WTC11 (cell line): ENCODE measurements at regions not wholly inside any gene's neighbourhood (a gene's known extent, or its start where the extent isn't known, plus 50 kb on each side); places are given as distances from the start of the nearest gene placed in this dataset.

Experiments used
- CTCF ChIP-seq: fragments of 200-600 bp; IDR thresholded peaks from 2 replicates; pipeline ENCODE4 v1.8.0; 2022; ENCODE audit warnings: antibody characterized with exemption
- FOXP1 ChIP-seq: sonication (generic); formaldehyde crosslinking; IDR thresholded peaks from 2 replicates; pipeline ENCODE4 v1.8.0; 2022; ENCODE audit warnings: missing genetic modification reagents, mild to moderate bottlenecking, moderate library complexity, borderline replicate concordance
- GTF2I ChIP-seq: fragments of 250-450 bp; sonication (Bioruptor Pico); conservative IDR thresholded peaks from 2 replicates; pipeline ENCODE4 v1.4.0; 2021; ENCODE audit warnings: mild to moderate bottlenecking
- KAT7 ChIP-seq: sonication (generic); formaldehyde crosslinking; IDR thresholded peaks from 2 replicates; pipeline ENCODE4 v1.8.1; 2023; ENCODE audit warnings: missing genetic modification reagents, mild to moderate bottlenecking, borderline replicate concordance
- NFE2L1 ChIP-seq: sonication (generic); formaldehyde crosslinking; IDR thresholded peaks from 2 replicates; pipeline ENCODE4 v1.8.1; 2023; ENCODE audit warnings: missing genetic modification reagents
- SP1 ChIP-seq: sonication (generic); formaldehyde crosslinking; conservative IDR thresholded peaks from 2 replicates; pipeline ENCODE4 v1.8.1; 2022; ENCODE audit warnings: missing genetic modification reagents
- TEAD4 ChIP-seq: sonication (generic); formaldehyde crosslinking; IDR thresholded peaks from 2 replicates; pipeline ENCODE4 v1.8.0; 2022; ENCODE audit warnings: mild to moderate bottlenecking, missing genetic modification reagents
- ZBTB43 ChIP-seq: sonication (generic); formaldehyde crosslinking; IDR thresholded peaks from 2 replicates; pipeline ENCODE4 v1.8.1; 2023; ENCODE audit warnings: mild to moderate bottlenecking, missing genetic modification reagents
- ZNF138 ChIP-seq: sonication (generic); formaldehyde crosslinking; conservative IDR thresholded peaks from 2 replicates; pipeline ENCODE4 v1.8.1; 2022; ENCODE audit warnings: mild to moderate bottlenecking, moderate library complexity, missing genetic modification reagents
- ZNF317 ChIP-seq: sonication (generic); formaldehyde crosslinking; IDR thresholded peaks from 2 replicates; pipeline ENCODE4 v1.8.1; 2023; ENCODE audit warnings: low read depth, mild to moderate bottlenecking, moderate library complexity, missing genetic modification reagents, borderline replicate concordance
- TF ChIP-seq, protein P1 (sequence below): sonication (generic); formaldehyde crosslinking; IDR thresholded peaks from 2 replicates; pipeline ENCODE4 v1.8.1; 2022; ENCODE audit warnings: low read depth, missing genetic modification reagents, borderline replicate concordance

DNA sequence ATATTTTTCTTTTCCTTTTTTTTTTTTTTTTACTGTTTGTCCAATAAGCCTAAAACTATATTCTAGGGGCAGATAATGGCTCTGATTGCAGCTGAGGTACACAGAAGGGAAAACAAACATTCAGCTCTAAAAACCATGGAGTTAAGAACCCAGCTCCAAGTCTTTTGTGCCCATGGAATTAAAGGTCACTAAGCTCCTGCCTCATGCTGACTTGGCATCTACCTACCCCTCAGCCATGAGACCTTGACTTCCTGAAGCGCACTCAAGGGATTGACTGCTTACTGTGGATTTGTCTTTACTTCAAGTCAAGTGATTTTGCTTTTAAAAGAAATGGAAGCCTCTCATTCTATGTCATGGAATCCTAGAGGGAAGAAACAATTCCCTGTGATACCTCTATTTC, 192.3 kb downstream of the AMY1C start:
- TF ChIP-seq TEAD4 (CRISPR knock-in tag), result no peak
- no peak for TF ChIP-seq CTCF
- TF ChIP-seq GTF2I (CRISPR knock-in tag), result no peak
- TF ChIP-seq, protein P1, sequence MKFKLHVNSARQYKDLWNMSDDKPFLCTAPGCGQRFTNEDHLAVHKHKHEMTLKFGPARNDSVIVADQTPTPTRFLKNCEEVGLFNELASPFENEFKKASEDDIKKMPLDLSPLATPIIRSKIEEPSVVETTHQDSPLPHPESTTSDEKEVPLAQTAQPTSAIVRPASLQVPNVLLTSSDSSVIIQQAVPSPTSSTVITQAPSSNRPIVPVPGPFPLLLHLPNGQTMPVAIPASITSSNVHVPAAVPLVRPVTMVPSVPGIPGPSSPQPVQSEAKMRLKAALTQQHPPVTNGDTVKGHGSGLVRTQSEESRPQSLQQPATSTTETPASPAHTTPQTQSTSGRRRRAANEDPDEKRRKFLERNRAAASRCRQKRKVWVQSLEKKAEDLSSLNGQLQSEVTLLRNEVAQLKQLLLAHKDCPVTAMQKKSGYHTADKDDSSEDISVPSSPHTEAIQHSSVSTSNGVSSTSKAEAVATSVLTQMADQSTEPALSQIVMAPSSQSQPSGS (CRISPR knock-in tag), result no peak
- no peak for TF ChIP-seq NFE2L1
- TF ChIP-seq ZBTB43, result no peak
- no peak for TF ChIP-seq KAT7 (CRISPR knock-in tag)
- TF ChIP-seq ZNF138 (CRISPR knock-in tag), result no peak
- TF ChIP-seq SP1, result no peak
- TF ChIP-seq ZNF317 (CRISPR knock-in tag), result no peak
- TF ChIP-seq FOXP1 (CRISPR knock-in tag), result no peak
